Gastrocnemius medialis (tissue), 4 donors: ENCODE measurements at regions not wholly inside any gene's neighbourhood (a gene's known extent, or its start where the extent isn't known, plus 50 kb on each side); places are given as distances from the start of the nearest gene placed in this dataset.

Source experiments
- ATAC-seq, 2 donors: fragments of 150-250 bp; one replicate each; pipeline ENCODE4 v1.9.1; 2016
- DNase-seq, 2 donors: peaks; one replicate each; pipeline ENCODE4 v3.0.0-alpha.2; 2019
- H3K27ac ChIP-seq, 4 donors: fragments of 200-600 bp; sonication (generic); 1 replicate in 1 of 4; 2 replicates in 3 of 4; pipeline ENCODE4 v1.5.1; 2016 to 2018; ENCODE audit warnings: mild to moderate bottlenecking in 2 of 4, moderate library complexity in 1 of 4
- H3K27me3 ChIP-seq, 3 donors: fragments of 200-600 bp; sonication (generic) in 2 of 3; 1 replicate in 1 of 3; 2 replicates in 2 of 3; pipeline versions ENCODE4 v1.5.1 to v1.6.0; 2016 to 2019; ENCODE audit warnings: mild to moderate bottlenecking in 1 of 3, moderate library complexity in 1 of 3
- H3K36me3 ChIP-seq, 2 donors: fragments of 200-600 bp; sonication (generic) in 1 of 2; one replicate each; pipeline ENCODE4 v1.5.1; 2017 to 2018
- H3K4me1 ChIP-seq, 2 donors: fragments of 200-600 bp; sonication (generic) in 1 of 2; one replicate each; pipeline ENCODE4 v1.5.1; 2016 to 2017; ENCODE audit warnings: mild to moderate bottlenecking in 2 of 2
- H3K4me3 ChIP-seq, 4 donors: fragments of 200-600 bp; sonication (generic) in 3 of 4; 1 replicate in 1 of 4; 2 replicates in 3 of 4; pipeline ENCODE4 v1.5.1; 2016 to 2019; ENCODE audit warnings: mild to moderate bottlenecking in 2 of 4
- H3K9me3 ChIP-seq, 3 donors: fragments of 200-600 bp; sonication (generic) in 2 of 3; 1 replicate in 1 of 3; 2 replicates in 2 of 3; pipeline ENCODE4 v1.5.1; 2016 to 2019
- CTCF ChIP-seq, 5 experiments: fragments of 450-650 bp in 3 of 5; fragments of 200-600 bp in 2 of 5; sonication (generic) in 2 of 5; IDR thresholded peaks in 4 of 5; conservative IDR thresholded peaks in 1 of 5; 1 replicate in 4 of 5; 2 replicates in 1 of 5; pipeline ENCODE4 v1.5.1; 2016 to 2019; ENCODE audit warnings: antibody characterized with exemption in 5 of 5, mild to moderate bottlenecking in 3 of 5, moderate library complexity in 3 of 5
- POLR2A ChIP-seq, 2 donors: fragments of 450-650 bp; IDR thresholded peaks; one replicate each; pipeline ENCODE4 v1.6.1; 2017; ENCODE audit warnings: antibody characterized with exemption in 2 of 2, mild to moderate bottlenecking in 2 of 2, moderate library complexity in 2 of 2
- in situ Hi-C, 4 donors: fragments of 200-750 bp; cut with MboI; loops; one replicate each; pipeline versions ENCODE4 v1.15.0 to v1.8.0; 2017; ENCODE audit warnings: low sequenced_read_pairs in 4 of 4
- intact Hi-C: fragments of 100-400 bp; cut with DNase I; formaldehyde crosslinking; loops from one replicate; pipeline ENCODE4 v1.15.1; 2023; ENCODE audit warnings: low total_unique reads

- TF ChIP-seq POLR2A (IDR thresholded peaks at IDR 0.05) (no peak), CTCF (IDR thresholded peaks at IDR 0.05 in 4 of 5, conservative IDR thresholded peaks at IDR 0.05 in 1 of 5) (no peak)
- in situ Hi-C loops, result loop anchor here (10.0 kb wide), 1 partner anchor 909 kb away; no protein-coding TSS in a partner anchor
- H3K36me3 ChIP-seq, result no peaks in the 10 kb centered on the region
- H3K9me3 ChIP-seq, result no peaks in the 10 kb centered on the region
- no peaks in the 10 kb centered on the region for H3K4me1 ChIP-seq
- intact Hi-C loops, result loop anchor here (5.0 kb wide), 1 partner anchor 77 kb away; no protein-coding TSS in a partner anchor
- no peak overlapping the region for H3K27ac ChIP-seq
- no peak overlapping the region for H3K4me3 ChIP-seq
- no peak for DNase-seq
- no peaks in the 10 kb centered on the region for H3K27me3 ChIP-seq
- no peak for ATAC-seq
Observed at GRCh38 chr15:69575387-69575786, 122.8 kb downstream of the RPLP1 start.

DNA sequence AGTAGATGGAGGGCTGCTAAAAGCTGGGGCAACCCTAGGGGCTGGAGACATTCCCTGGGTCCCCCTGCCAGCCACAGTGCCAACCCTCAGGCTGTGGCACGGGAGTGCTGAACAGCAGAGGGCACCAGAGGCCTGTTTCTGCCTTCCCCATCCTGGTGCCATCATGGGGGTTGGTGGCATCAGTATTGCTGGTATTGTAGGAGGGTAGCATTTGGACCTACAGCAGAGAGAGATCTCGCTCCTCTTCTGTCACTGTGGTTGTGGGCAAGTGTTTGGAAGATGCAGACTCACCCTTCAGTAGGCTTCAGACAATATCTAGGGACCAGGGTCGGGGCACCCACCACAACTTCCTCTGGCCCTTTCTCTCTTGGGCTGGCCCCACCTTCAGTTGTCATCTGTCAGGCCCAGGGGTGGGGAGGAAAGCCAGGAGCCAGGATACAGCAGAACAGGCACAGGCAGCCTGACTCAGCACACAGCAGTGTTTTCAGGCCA is 123.5 kb downstream of the RPLP1 start:
- peak; percentile 78 to 85 for ATAC-seq
- DNase-seq, result peak in 1 of 2 donors; percentile 39
- H3K27ac ChIP-seq, result no peak overlapping the region
- H3K4me3 ChIP-seq, result no peak overlapping the region
- H3K4me1 ChIP-seq, result no peaks in the 10 kb centered on the region
- intact Hi-C loops (loop anchor here (1.0 to 5.0 kb wide), 2 partner anchors 76 to 912 kb away; no protein-coding TSS in a partner anchor), in situ Hi-C loops (loop anchor here (10.0 kb wide), 1 partner anchor 909 kb away; no protein-coding TSS in a partner anchor)
- no peaks in the 10 kb centered on the region for H3K36me3 ChIP-seq
- no peaks in the 10 kb centered on the region for H3K9me3 ChIP-seq
- peak; percentile 60 to 78 (median 71) for TF ChIP-seq CTCF (IDR thresholded peaks at IDR 0.05 in 4 of 5, conservative IDR thresholded peaks at IDR 0.05 in 1 of 5)
- TF ChIP-seq POLR2A (IDR thresholded peaks at IDR 0.05), result no peak
- H3K27me3 ChIP-seq, result no peaks in the 10 kb centered on the region

DNA sequence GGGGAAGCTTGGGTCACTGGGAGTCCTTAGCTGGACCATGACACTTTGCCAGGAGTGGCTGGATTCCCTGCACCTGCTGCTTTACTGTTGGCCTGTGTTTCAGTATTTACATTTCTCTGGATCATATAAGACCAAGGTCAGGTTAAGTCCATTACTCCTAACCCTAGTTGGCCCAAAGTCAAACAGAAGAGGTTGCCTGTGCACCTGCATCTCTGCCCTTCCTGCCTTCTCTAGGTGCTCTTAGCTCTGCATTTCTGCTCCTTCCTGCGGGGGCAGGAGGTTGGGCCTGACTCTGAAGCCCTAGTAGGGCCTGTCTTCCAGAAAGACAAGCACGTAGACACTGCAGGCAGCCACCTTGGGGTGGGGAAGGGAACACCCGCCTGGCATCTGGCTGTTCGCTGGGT is 124.3 kb downstream of the RPLP1 start:
- in situ Hi-C loops, result loop anchor here (10.0 kb wide), 1 partner anchor 908 kb away; no protein-coding TSS in a partner anchor
- intact Hi-C loops, result loop anchor here (1.0 to 5.0 kb wide), 2 partner anchors 75 to 911 kb away; no protein-coding TSS in a partner anchor

GRCh38 chr15:69577397-69577796 is 124.8 kb downstream of the RPLP1 start:
- Histone ChIP-seq H3K27me3 (no peaks in the 10 kb centered on the region), H3K36me3 (no peaks in the 10 kb centered on the region), H3K4me3 (no peak overlapping the region), H3K9me3 (no peaks in the 10 kb centered on the region), H3K4me1 (no peaks in the 10 kb centered on the region), H3K27ac (no peak overlapping the region)
- DNase-seq (no peak), ATAC-seq (no peak)
- intact Hi-C loops (loop anchor here (5.0 kb wide), 1 partner anchor 75 kb away; no protein-coding TSS in a partner anchor), in situ Hi-C loops (loop anchor here (10.0 kb wide), 1 partner anchor 907 kb away; no protein-coding TSS in a partner anchor)
- no peak for TF ChIP-seq POLR2A (IDR thresholded peaks at IDR 0.05)
- TF ChIP-seq CTCF (IDR thresholded peaks at IDR 0.05 in 4 of 5, conservative IDR thresholded peaks at IDR 0.05 in 1 of 5), result no peak

More for the DNA sequence above, 124.3 kb downstream of the RPLP1 start:
- H3K36me3 ChIP-seq, result no peaks in the 10 kb centered on the region
- DNase-seq (no peak), ATAC-seq (no peak)
- H3K4me1 ChIP-seq, result no peaks in the 10 kb centered on the region
- no peak overlapping the region for H3K27ac ChIP-seq
- H3K27me3 ChIP-seq, result no peaks in the 10 kb centered on the region
- H3K9me3 ChIP-seq, result no peaks in the 10 kb centered on the region
- H3K4me3 ChIP-seq, result no peak overlapping the region
- TF ChIP-seq CTCF (IDR thresholded peaks at IDR 0.05 in 4 of 5, conservative IDR thresholded peaks at IDR 0.05 in 1 of 5), result no peak
- no peak for TF ChIP-seq POLR2A (IDR thresholded peaks at IDR 0.05)
